ENCODE measurements at regions not wholly inside any gene's neighbourhood (a gene's known extent, or its start where the extent isn't known, plus 50 kb on each side); places are given as distances from the start of the nearest gene placed in this dataset.
"Not testable (repeated sequence)": the region's sequence is repeated elsewhere in the genome, so short reads cannot be mapped to it uniquely, and the experiment has no call there.

DNA sequence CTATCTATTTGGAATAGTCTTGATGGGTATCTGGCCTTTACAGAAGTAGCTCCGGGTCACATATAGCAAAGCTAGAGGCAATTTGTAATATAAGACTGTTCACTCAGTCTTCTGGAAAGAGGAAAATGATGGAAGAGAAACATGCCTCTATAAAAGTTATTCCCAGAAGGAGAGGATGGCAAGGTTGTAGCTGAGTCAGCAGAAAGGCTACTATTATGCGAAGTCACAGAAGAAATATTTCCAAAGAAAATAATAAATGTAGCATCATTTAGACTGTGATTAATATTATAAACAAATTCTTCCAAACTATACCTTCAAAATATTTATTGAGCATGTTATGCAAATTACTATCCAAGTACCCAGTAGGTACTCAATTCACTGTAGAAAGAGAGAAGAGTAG, 1027.7 kb upstream of the TMEFF2 start:
- no peak for DNase-seq
- Mint-ChIP-seq H3K4me3 (no peak overlapping the region), H3K27ac (no peak overlapping the region), H3K36me3 (ENCODE audit: low read depth) (no peaks in the 10 kb centered on the region), H3K9me3 (peaks cover 3% of the 10 kb centered on the region), H3K27me3 (ENCODE audit: low read depth, poor library complexity) (no peaks in the 10 kb centered on the region), H3K4me1 (no peaks in the 10 kb centered on the region)
- TF ChIP-seq, protein P1, sequence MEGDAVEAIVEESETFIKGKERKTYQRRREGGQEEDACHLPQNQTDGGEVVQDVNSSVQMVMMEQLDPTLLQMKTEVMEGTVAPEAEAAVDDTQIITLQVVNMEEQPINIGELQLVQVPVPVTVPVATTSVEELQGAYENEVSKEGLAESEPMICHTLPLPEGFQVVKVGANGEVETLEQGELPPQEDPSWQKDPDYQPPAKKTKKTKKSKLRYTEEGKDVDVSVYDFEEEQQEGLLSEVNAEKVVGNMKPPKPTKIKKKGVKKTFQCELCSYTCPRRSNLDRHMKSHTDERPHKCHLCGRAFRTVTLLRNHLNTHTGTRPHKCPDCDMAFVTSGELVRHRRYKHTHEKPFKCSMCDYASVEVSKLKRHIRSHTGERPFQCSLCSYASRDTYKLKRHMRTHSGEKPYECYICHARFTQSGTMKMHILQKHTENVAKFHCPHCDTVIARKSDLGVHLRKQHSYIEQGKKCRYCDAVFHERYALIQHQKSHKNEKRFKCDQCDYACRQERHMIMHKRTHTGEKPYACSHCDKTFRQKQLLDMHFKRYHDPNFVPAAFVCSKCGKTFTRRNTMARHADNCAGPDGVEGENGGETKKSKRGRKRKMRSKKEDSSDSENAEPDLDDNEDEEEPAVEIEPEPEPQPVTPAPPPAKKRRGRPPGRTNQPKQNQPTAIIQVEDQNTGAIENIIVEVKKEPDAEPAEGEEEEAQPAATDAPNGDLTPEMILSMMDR (IDR thresholded peaks at IDR 0.05): no peak

DNA sequence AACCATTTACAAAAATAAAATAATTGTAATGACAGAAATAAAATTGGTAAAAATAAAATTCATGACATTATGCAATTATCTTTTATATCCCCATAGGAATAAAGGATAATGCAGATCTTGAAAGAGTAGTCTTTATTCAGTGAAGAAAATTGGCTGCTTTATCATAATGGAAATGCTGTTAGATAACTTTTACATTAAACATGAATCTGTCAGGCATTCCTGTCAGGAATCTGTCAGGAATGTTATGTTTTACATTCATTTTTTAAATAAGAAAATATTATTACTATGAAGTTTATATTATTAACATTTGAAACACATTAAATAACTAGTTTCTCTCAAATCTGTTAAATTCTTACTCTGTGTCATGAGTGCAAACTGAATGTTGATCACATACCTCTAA, 1024.7 kb upstream of the TMEFF2 start:
- H3K9me3 Mint-ChIP-seq: peaks cover 3% of the 10 kb centered on the region
- no peaks in the 10 kb centered on the region for H3K36me3 Mint-ChIP-seq (ENCODE audit: low read depth)
- H3K27ac Mint-ChIP-seq: no peak overlapping the region
- TF ChIP-seq, protein P1 (IDR thresholded peaks at IDR 0.05): no peak
- DNase-seq: no peak
- H3K4me1 Mint-ChIP-seq: no peaks in the 10 kb centered on the region
- H3K27me3 Mint-ChIP-seq (ENCODE audit: low read depth, poor library complexity): no peaks in the 10 kb centered on the region
- no peak overlapping the region for H3K4me3 Mint-ChIP-seq

DNA sequence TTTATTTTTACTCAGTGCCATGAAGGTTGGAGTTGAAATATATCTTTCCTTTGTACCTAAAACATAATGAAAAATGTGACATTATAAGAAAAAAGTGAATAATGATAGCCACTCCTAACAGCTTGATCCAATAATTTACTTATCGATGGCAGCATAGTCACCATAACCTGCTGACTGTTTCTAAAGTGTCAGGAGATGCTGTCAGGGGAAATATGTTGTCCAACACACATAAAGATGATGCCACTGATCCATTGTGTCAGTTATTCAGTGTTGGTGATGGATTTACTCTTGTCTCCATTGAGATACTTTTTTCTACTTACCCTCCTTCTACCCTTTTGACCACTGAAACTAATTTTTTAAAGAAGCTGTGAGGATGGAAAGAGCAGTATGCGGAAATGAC, 1006.9 kb upstream of the TMEFF2 start:
- Mint-ChIP-seq H3K27me3 (ENCODE audit: low read depth, poor library complexity) (peaks cover 2% of the 10 kb centered on the region), H3K9me3 (peaks cover 10% of the 10 kb centered on the region), H3K4me3 (no peak overlapping the region), H3K4me1 (no peaks in the 10 kb centered on the region), H3K36me3 (ENCODE audit: low read depth) (no peaks in the 10 kb centered on the region), H3K27ac (no peak overlapping the region)
- no peak for DNase-seq
- TF ChIP-seq, protein P1 (IDR thresholded peaks at IDR 0.05): no peak

DNA sequence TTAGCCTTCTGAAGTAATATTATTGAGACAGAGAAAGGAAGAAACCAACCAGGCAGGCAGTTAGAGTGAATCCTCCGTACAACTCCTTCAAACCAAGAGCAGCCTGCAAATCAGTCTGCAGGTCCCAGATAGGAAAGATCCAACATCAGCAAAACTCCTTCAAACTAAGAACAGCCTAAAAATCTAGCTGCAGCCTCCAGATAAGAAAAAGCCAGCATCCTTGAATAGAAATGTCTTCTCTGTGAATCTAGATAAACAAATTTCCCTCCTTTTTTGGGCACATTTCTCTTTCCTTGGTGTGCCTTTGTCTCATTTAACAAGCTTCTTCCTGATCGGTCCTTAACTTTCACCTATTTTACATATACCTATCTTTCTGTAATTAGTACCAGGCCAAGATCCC, 1004.6 kb upstream of the TMEFF2 start:
- peaks cover 10% of the 10 kb centered on the region for H3K9me3 Mint-ChIP-seq
- TF ChIP-seq, protein P1 (IDR thresholded peaks at IDR 0.05): no peak
- no peak for DNase-seq
- H3K36me3 Mint-ChIP-seq (ENCODE audit: low read depth): no peaks in the 10 kb centered on the region
- H3K27me3 Mint-ChIP-seq (ENCODE audit: low read depth, poor library complexity): no peaks in the 10 kb centered on the region
- no peaks in the 10 kb centered on the region for H3K4me1 Mint-ChIP-seq
- H3K27ac Mint-ChIP-seq: no peak overlapping the region
- H3K4me3 Mint-ChIP-seq: no peak overlapping the region

DNA sequence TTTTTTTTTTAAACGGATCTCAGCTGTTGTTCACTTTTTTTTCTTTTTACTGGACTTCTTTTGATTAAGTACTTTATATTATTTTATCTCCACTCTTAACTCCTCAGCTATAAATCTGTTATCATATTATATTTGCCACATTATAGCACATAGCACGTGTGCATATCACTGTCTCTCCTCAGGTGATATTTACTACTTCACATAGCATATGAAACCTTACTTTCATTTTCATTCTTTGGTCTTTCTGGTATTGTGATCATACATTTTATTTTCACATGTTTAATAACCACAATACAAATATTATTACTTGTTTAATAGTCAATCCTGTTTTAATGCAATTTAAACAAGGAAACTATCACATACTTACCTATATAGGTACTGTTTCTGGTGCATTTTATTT, 993.1 kb upstream of the TMEFF2 start:
- TF ChIP-seq, protein P1 (IDR thresholded peaks at IDR 0.05): no peak
- Mint-ChIP-seq H3K4me1 (no peaks in the 10 kb centered on the region), H3K9me3 (no peaks in the 10 kb centered on the region), H3K27ac (no peak overlapping the region), H3K27me3 (ENCODE audit: low read depth, poor library complexity) (no peaks in the 10 kb centered on the region), H3K36me3 (ENCODE audit: low read depth) (no peaks in the 10 kb centered on the region), H3K4me3 (no peak overlapping the region)
- no peak for DNase-seq

DNA sequence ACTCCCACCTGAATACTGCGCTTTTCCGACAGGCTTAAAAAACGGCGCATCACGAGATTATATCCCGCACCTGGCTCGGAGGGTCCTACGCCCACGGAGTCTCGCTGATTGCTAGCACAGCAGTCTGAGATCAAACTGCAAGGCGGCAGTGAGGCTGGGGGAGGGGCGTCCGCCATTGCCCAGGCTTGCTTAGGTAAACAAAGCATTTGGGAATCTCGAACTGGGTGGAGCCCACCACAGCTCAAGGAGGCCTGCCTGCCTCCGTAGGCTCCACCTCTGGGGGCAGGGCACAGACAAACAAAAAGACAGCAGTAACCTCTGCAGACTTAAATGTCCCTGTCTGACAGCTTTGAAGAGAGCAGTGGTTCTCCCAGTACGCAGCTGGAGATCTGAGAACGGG, 976.2 kb upstream of the TMEFF2 start:
- DNase-seq: peak; percentile 19
- H3K4me3 Mint-ChIP-seq: peak overlapping the region; percentile 82
- H3K9me3 Mint-ChIP-seq: peaks cover 20% of the 10 kb centered on the region
- H3K27ac Mint-ChIP-seq: peak overlapping the region; percentile 5
- H3K4me1 Mint-ChIP-seq; H3K27me3 Mint-ChIP-seq (ENCODE audit: low read depth, poor library complexity): not testable (repeated sequence)
- peaks cover 11% of the 10 kb centered on the region for H3K36me3 Mint-ChIP-seq (ENCODE audit: low read depth)
